ENCODE measurements at regions not wholly inside any gene's neighbourhood (a gene's known extent, or its start where the extent isn't known, plus 50 kb on each side); places are given as distances from the start of the nearest gene placed in this dataset.

GRCh38 chr7:19215412-19215811 lies 70.2 kb upstream of the FERD3L start:
- no peak for TF ChIP-seq CTCF (IDR thresholded peaks at IDR 0.05; ENCODE audit: insufficient read depth, missing control alignments)
- DNase-seq (ENCODE audit: insufficient read length, low spot score) (no peak), FAIRE-seq (no peak)

GRCh38 chr7:19213746-19214145 lies 68.5 kb upstream of the FERD3L start:
- no peak for TF ChIP-seq CTCF (IDR thresholded peaks at IDR 0.05; ENCODE audit: insufficient read depth, missing control alignments)
- DNase-seq (ENCODE audit: insufficient read length, low spot score) (no peak), FAIRE-seq (no peak)

- DNase-seq (ENCODE audit: insufficient read length, low spot score) (no peak), FAIRE-seq (no peak)
- TF ChIP-seq CTCF (IDR thresholded peaks at IDR 0.05; ENCODE audit: insufficient read depth, missing control alignments), result no peak
Observed at GRCh38 chr7:19210893-19211413, 65.7 kb upstream of the FERD3L start.

GRCh38 chr7:19209166-19209696 lies 64.0 kb upstream of the FERD3L start:
- FAIRE-seq (no peak), DNase-seq (ENCODE audit: insufficient read length, low spot score) (no peak)
- TF ChIP-seq CTCF (IDR thresholded peaks at IDR 0.05; ENCODE audit: insufficient read depth, missing control alignments), result no peak

- DNase-seq (ENCODE audit: insufficient read length, low spot score) (no peak), FAIRE-seq (no peak)
- TF ChIP-seq CTCF (IDR thresholded peaks at IDR 0.05; ENCODE audit: insufficient read depth, missing control alignments), result no peak
Observed at GRCh38 chr7:19206721-19207120, 61.5 kb upstream of the FERD3L start.

GRCh38 chr7:19203686-19204085 lies 58.5 kb upstream of the FERD3L start:
- no peak for TF ChIP-seq CTCF (IDR thresholded peaks at IDR 0.05; ENCODE audit: insufficient read depth, missing control alignments)
- FAIRE-seq (no peak), DNase-seq (ENCODE audit: insufficient read length, low spot score) (no peak)

GRCh38 chr7:19202599-19202998 lies 57.4 kb upstream of the FERD3L start:
- FAIRE-seq (no peak), DNase-seq (ENCODE audit: insufficient read length, low spot score) (no peak)
- TF ChIP-seq CTCF (IDR thresholded peaks at IDR 0.05; ENCODE audit: insufficient read depth, missing control alignments), result no peak

All from D721Med (cell line).